ENCODE measurements at regions not wholly inside any gene's neighbourhood (a gene's known extent, or its start where the extent isn't known, plus 50 kb on each side); places are given as distances from the start of the nearest gene placed in this dataset.

GRCh38 chr1:184299796-184300195, 87.0 kb upstream of the C1orf21 start:
- in situ Hi-C loops (cut with MboI) (no loop called here), intact Hi-C loops (cut with micrococcal nuclease; ENCODE audit: unreplicated experiment) (no loop called here)
- Histone ChIP-seq H3K4me2 (ENCODE audit: control insufficient read depth, insufficient read depth) (no peak overlapping the region), H3K4me1 (ENCODE audit: control insufficient read depth, insufficient read depth, low read length) (no peaks in the 10 kb centered on the region), H3K79me2 (ENCODE audit: control insufficient read depth, insufficient read depth, low read length) (no peaks in the 10 kb centered on the region), H3K27me3 (replicated peaks in 1 of 2; ENCODE audit: control insufficient read depth in 2 of 2, insufficient read depth in 2 of 2, low read length in 1 of 2) (no peaks in the 10 kb centered on the region), H4K20me1 (ENCODE audit: control insufficient read depth, insufficient read depth) (no peaks in the 10 kb centered on the region), H3K4me3 (no peak overlapping the region), H3K9me3 (replicated peaks; ENCODE audit: control insufficient read depth, insufficient read depth, low read length) (no peaks in the 10 kb centered on the region), H3K27ac (ENCODE audit: control insufficient read depth, insufficient read depth) (no peak overlapping the region), H2AFZ (ENCODE audit: control insufficient read depth, low read depth, low read length) (no peak overlapping the region), H3K36me3 (ENCODE audit: control insufficient read depth in 2 of 2, insufficient read depth in 2 of 2, low read length in 1 of 2) (no peaks in the 10 kb centered on the region), H3K9ac (ENCODE audit: control insufficient read depth, insufficient read depth, low read length) (no peak overlapping the region)
- DNase-seq (ENCODE audit: low read depth, low spot score): no peak
- ChIA-PET RAD21 (ENCODE audit: unreplicated experiment) (no interaction called here), SMC1A (ENCODE audit: uncharacterized antibody, unreplicated experiment) (interaction anchor here (0.6 kb wide), 1 partner anchor 386 kb away, joined by 3 read pairs; no protein-coding TSS in a partner anchor), CTCF (no interaction called here), POLR2A (no interaction called here)
- no peak for FAIRE-seq
- WGBS (ENCODE audit: insufficient coverage, insufficient replicate concordance, low lambda C conversion rate, missing lambda C conversion rate): 44% methylated on average over 2 of the region's 2 CpGs
- no peak for ATAC-seq
- BruUV-seq (replicated peaks): no TSS peak
- TF ChIP-seq E2F8 (IDR thresholded peaks at IDR 0.05; ENCODE audit: low read depth, partially characterized antibody) (no peak), MXI1 (IDR thresholded peaks at IDR 0.05; ENCODE audit: low read depth, low read length) (no peak), ZBTB4 (CRISPR knock-in tag; IDR thresholded peaks at IDR 0.05) (no peak), BACH1 (IDR thresholded peaks at IDR 0.05; ENCODE audit: borderline replicate concordance) (no peak), ESRRA (IDR thresholded peaks at IDR 0.05; ENCODE audit: low read length) (no peak), CTCF (IDR thresholded peaks at IDR 0.05 in 2 of 3, conservative IDR thresholded peaks at IDR 0.05 in 1 of 3; ENCODE audit: control insufficient read depth in 2 of 3, extremely low read depth in 1 of 3, insufficient read depth in 1 of 3, low read depth in 3 of 3, low read length in 3 of 3) (no peak), GABPA (IDR thresholded peaks at IDR 0.05; ENCODE audit: low read depth) (no peak), REST (IDR thresholded peaks at IDR 0.05; ENCODE audit: low read depth, low read length) (no peak), MYC (IDR thresholded peaks at IDR 0.05; ENCODE audit: insufficient read depth, insufficient read length, insufficient replicate concordance, low read length, severe bottlenecking) (no peak), BCL3 (IDR thresholded peaks at IDR 0.05; ENCODE audit: borderline replicate concordance, insufficient read depth, low read depth, low read length, poor library complexity, severe bottlenecking) (no peak)

Data from GM12878 (cell line).